ENCODE measurements at regions not wholly inside any gene's neighbourhood (a gene's known extent, or its start where the extent isn't known, plus 50 kb on each side); places are given as distances from the start of the nearest gene placed in this dataset.
A peak's percentile ranks its signal among the peaks of the same experiment; 100 is the strongest.
"Not testable (repeated sequence)": the region's sequence is repeated elsewhere in the genome, so short reads cannot be mapped to it uniquely, and the experiment has no call there.

DNA sequence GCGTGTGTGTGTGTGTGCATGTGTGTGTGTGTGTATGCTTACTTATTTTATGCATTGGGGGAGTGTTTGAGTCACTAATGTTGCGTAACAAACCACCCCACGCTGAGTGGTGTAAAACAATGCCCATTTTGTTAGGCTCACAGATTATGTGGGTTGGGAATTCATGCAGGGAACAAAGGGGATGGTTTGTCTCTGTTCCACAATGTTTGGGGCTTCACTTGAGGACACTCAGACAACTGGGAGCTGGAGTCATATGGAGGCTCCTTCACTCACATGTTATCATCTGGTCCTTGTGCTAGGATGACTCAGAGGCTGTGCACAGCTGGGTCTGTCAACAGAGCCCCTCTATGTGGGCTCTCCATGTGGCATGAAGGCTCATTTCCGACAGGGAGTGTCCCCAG is 51.3 kb upstream of the LARGE1 start:
- DNase-seq: no peak

DNA sequence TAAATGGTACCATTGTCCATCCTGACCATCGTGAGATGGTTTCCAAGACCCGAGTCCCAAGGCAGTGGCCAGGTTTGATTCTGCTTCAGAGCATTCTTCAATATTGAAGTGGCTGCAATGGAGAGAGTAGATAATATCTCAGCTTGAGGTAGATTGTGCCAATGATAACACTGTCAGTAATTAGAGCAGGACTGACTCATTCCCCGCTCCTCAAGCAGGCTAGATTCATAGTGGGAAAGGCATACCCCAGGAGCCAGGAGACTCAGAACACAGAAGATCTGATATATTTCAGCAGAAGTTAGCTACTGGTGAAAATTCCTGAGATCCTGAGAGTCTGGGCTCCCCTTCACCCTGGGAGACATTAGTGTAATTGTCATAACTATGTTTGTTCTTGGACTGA is 55.6 kb upstream of the LARGE1 start:
- DNase-seq: no peak

GRCh38 chr22:33983558-33983957 is 63.3 kb upstream of the LARGE1 start:
- no peak for DNase-seq

DNA sequence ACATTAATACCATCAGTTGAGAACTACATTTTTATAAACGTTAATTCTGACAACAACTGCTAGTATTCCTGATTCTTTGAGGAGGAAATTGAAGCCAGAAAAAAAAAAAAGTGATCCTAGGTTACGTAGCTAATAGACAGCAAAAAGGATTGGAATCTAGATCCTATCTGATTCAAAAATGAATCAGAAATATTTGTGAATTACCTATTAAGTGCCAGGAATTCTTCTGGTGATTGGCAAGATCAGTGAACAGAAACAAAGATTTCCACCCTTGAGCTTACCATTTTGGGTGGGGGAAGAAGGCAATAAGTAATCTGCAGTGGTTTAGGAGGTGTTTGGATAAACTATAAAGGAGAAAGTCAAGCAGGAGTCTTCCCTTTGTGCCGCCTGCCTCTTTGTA is 63.9 kb upstream of the LARGE1 start:
- no peak for DNase-seq

- peak; percentile 83 for DNase-seq
Measured at GRCh38 chr22:33984656-33985285, 64.5 kb upstream of the LARGE1 start.

GRCh38 chr22:33985506-33985905 is 65.2 kb upstream of the LARGE1 start:
- DNase-seq: no peak

DNA sequence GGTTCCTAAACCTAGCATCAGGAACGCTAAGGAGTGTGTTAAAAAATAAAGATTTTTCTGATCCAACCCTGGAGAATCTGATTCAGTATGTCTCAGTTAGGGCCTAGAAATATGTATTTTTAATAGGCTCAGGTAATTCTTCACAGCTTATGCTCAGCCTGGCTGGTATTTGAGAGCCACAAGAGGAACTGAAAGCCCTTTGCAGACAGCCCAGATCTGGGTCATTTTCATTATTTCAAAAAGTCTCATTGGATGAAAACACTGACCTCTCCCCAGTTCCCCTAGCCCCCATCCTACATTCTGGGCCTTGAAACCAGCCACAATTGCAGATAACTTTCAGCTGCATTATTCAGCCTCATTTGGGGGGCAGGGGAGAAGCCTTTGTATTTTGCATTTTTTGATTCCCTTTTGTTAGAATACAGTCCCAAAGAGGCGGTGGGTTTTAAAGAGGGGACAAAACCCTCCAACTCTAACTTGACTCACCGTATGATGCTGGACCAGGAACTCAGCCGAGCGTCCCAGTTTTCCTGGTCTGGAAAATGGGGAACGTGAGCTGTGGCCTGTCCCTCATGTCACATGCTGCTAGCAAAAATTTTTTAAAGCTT is 66.0 kb upstream of the LARGE1 start:
- DNase-seq: no peak

DNA sequence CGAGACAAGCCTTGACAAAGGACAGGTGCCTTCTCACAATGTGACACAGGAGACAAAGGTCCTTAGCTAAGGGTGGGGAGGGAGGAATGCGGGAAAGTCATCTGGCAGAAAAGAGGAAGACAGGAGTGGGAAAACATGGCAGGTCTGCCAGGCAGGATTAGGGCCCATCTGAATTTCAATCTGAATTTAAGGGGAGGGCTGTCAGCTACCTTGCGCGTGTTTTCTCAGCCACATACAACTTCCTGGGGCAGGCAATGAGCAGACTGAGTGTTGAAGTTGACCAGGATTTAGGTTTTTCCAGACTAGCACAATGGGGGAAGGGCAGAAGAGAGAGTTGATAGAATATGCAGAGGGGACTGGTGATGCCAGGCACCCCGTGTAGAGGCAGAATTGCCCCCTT is 66.7 kb upstream of the LARGE1 start:
- DNase-seq: no peak

DNA sequence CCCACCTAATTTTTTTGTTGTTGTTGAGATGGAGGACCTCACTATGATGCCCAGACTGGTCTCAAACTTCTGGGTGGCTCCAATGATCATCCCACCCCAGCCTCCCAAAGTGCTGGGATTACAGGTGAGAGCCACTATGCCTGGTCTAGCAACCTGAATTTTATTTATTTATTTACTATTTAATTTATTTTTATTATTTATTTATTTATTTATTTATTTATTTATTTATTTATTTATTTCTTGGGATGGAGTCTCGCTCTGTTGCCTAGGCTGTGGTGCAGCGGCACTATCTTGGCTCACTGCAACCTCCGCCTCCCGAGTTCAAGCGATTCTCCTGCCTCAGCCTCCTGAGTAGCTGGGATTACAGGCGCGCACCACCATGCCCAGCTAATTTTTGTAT is 69.0 kb upstream of the LARGE1 start:
- not testable (repeated sequence) for DNase-seq

DNA sequence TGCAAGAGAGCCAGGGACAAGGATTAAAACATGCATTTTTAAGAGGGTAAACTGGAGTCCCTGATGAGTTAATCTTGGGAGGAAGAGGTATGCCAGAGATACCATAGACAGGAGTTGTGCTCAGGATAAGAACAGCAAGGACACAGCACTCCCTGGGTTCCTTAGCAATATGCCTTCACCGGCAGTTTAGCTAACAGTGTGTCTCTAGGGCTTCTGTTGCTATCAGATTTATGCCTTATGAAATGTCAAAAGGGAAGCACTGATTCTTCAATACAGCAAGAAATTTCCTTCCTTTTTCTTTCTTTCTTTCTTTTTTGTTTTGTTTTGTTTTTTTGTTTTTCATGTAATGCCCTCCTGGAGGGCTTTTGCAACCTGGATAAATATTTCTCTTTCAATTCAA is 71.3 kb upstream of the LARGE1 start:
- no peak for DNase-seq

- DNase-seq: no peak
Measured at GRCh38 chr22:33996824-33997223, 76.5 kb upstream of the LARGE1 start.

- DNase-seq: no peak
Measured at GRCh38 chr22:34000879-34001526, 80.7 kb upstream of the LARGE1 start.

DNA sequence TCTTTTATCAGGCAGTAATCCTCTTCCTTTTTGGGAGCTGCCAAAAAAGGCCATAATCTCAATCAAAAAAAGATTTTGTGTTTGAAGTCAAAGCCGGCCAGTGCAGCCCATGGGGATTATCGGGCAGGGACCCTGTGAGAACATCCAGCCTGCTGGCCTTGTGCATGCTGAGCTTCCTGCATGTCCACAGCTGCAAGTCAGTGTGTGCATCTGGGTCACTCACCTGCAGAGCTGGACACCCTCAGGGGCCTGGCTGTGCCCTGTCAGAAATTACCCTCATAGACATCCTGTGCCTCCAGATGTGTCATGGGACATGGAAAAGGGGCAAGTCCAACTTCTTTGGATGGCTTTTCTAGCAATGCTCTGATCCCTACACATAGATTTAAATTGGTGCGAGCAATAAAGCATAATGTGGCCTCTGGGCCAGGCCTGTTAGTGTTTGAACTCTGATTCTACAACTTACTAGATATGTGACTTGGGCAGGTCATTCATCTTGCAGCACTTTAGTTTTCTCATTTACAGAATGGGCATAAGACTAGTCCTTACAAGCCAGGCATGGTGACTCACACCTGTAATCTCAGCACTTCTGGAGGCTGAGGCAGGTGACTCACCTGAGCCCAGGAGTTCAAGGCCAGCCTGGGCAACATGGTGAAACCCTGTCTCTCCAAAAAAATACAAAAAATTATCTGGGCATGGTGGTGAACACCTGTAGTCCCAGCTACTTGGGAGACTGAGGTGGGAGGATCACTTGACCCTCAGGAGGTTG is 81.6 kb upstream of the LARGE1 start:
- no peak for DNase-seq

GRCh38 chr22:34004058-34004457 is 83.8 kb upstream of the LARGE1 start:
- no peak for DNase-seq

DNA sequence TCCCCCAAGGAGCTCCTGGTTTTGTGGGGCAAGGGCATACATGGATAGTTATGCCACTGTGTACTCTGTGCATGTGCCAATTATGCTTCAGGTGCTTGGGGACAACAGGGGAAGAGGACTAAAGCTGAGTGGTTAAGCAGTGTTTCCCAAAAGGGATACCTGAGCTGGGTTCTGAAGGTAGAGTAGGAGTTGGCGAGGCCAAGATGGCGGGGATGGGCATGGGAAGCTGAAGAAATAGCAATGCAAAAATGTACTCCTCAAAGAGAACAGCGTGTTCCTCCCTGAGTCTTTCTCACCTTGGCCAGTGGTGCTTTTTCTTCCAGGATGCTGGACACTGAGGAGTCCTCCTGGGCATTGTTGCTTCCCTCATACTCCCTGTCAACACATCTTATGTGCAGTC is 90.0 kb upstream of the LARGE1 start:
- DNase-seq: no peak

DNA sequence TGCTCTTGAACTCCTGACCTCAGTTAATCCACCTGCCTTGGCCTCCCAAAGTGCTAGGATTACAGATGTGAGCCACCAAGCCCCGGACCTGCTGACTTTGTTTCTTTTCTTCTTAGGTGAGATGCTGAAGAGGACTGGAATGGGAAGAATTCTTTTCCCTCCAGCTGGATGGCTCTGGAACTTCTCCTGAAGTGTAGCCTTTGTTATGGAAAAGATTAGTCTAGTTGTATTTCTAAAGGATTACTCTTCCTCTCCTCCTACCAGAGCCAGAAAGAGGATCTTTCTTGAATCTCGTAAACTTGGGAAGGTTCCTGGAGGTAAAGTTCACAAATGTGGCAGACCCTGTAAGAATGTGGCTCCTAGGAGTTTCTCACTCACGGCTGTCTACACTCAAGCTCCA is 95.4 kb upstream of the LARGE1 start:
- DNase-seq: no peak

DNA sequence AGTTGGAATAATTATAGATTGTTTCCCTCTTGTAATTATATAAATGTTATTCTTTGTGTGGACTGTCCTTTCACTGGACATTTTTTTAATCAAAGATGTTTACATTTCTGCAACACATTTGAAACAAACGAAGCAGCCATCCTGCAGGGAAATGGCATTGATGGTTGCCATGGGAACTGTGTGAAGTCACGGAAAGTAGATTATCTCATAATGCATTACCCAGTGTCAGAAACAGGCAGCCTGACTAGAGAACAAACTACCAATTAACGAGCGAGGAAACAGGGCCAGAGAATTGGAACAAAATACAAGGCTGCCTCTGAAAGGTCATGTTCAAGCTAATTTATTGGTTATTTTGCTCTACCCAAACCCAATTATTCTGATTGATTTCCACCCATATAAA is 96.9 kb upstream of the LARGE1 start:
- no peak for DNase-seq

DNA sequence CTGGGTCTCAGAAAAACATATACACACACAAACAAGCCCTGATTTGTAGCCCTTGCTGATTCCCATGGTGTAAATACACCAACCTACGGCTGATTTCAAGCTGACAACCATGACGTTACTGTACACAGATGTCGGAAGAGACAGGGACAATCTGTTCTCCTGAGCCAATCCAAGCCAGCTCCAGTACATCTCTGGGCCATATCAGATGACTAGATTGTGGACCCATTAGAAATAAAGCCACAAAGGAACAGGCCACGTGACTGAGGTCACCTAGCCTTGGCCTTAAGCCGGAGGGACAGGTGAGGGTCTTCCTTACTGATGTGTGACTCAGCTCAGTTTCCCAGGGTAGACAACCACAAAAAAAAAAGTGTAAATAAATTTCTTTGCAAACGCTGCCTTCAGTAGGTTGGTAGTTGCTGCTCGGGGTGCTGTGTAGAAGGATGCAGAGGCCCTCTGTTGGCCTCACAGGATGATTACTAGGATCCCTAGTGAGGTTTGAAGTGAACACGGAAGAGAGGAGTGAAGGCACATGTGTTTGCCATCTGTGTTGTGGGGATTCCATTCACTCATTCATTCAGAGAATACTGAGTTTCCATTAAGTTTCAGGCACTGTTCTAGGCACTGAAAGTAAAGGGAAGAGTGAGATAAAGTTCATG is 99.0 kb upstream of the LARGE1 start:
- no peak for DNase-seq

DNA sequence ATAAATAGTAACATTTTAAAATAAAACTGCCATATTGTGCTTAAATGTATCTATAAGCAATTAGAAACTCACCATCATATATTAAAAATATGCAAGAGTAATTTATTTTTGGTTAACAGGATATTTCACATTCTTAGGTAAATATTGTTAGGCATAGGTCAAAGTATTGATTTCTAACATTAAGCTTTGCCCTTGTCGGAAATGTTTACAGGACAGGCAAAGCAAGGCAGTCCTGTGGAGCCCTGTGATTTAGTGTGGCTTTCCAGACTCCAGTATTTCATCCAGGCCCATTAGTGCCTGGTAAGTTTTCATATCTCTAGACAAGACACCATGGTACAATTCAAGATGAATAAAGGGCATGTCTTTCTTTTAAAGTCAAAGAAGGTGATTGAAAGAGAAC is 114.9 kb upstream of the LARGE1 start:
- no peak for DNase-seq

DNA sequence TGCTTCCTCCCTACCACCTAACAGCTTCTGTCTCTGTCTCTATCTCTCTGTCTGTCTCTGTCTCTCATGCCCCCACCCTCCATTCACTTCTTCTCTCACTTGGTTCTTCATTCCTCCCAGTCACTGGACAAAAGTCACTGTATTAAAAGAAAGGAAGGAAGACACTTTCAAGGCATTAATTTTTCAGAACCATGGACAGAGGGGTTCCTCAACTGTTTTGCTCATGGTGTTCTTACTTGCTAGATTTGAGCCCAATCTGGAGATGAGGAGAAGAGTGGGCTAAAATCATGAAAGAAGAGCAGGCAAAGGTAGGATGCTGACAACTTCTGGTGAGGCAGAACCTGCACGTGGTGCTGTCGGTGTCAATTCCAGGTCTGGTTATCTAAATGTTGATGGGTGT is 116.7 kb upstream of the LARGE1 start:
- DNase-seq: no peak

GRCh38 chr22:34038801-34039555 is 118.7 kb upstream of the LARGE1 start:
- DNase-seq: no peak

- DNase-seq: no peak
Measured at GRCh38 chr22:34045311-34045710, 125.0 kb upstream of the LARGE1 start.
